GM19397 (cell line): ENCODE measurements at regions not wholly inside any gene's neighbourhood (a gene's known extent, or its start where the extent isn't known, plus 50 kb on each side); places are given as distances from the start of the nearest gene placed in this dataset.
"Not testable (repeated sequence)": the region's sequence is repeated elsewhere in the genome, so short reads cannot be mapped to it uniquely, and the experiment has no call there.

Experiments used
- ATAC-seq: cut with Tn5 transposase; IDR thresholded peaks from one replicate; pipeline ENCODE4 v1.9.1; 2021; ENCODE audit warnings: mild to moderate bottlenecking, moderate library complexity; ENCODE audit not compliant: unreplicated experiment

- ATAC-seq: no peak
These were observed 52.0 kb upstream of the CPM start for GRCh38 chr12:68984796-68985573.

DNA sequence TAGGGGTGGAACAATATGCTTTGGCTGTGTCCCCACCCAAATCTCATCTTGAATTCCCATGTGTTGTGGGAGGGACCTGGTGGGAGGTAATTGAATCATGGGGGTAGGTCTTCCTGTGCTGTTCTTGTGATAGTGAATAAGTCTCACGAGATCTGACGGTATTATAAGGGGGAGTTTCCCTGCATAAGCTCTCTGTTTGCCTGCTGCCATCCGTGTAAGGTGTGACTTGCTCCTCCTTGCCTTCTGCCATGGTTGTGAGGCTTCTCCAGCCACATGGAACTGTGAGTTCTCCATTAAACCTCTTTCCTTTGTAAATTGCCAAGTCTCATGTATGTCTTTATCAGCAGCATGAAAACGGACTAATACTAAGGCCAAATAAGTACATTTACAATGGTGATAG lies 64.6 kb upstream of the CPM start:
- not testable (repeated sequence) for ATAC-seq

- no peak for ATAC-seq
These were observed 65.1 kb upstream of the CPM start for GRCh38 chr12:68998041-68998440.

- ATAC-seq: no peak
These were observed 67.1 kb upstream of the CPM start for GRCh38 chr12:69000074-69000473.

- ATAC-seq: no peak
These were observed 67.7 kb upstream of the CPM start for GRCh38 chr12:69000540-69001243.

DNA sequence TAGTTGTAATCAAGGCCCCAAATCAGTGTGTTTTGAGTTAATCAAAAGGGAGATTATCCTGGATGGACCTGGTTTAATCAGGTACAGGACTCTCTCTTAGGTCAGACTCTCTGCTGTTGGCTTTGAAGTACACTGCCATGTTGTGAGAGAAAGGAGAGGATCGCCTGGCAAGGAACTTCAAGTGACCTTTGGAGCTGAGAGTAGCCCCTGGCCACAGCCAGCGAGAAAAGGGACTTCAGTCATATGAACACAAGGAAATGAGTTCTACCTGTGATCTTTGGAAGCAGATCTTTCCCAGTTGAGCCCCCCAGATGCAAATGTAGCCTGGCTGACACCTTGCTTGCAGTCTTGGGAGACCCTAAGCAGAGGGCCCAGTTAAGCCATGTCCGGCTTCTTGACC lies 68.3 kb upstream of the CPM start:
- ATAC-seq: no peak

DNA sequence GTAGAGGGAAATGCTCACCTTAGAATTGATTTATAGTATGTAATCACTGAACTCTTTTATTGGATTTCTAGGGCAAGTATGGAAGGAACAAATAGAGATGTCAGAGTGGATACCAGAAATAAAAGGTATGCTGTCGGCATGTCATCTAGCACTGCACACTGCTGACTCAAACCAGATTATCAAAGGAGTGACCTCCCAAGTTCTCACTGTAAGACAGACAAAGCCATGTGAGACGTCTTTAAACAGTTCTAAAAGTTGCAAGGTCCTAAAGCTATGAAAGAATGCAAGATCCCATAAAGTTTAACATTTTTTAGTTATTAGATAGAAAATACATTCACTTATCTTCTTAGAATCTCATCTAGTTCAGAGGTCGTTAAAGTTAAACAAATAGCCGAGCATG lies 70.0 kb upstream of the CPM start:
- no peak for ATAC-seq

DNA sequence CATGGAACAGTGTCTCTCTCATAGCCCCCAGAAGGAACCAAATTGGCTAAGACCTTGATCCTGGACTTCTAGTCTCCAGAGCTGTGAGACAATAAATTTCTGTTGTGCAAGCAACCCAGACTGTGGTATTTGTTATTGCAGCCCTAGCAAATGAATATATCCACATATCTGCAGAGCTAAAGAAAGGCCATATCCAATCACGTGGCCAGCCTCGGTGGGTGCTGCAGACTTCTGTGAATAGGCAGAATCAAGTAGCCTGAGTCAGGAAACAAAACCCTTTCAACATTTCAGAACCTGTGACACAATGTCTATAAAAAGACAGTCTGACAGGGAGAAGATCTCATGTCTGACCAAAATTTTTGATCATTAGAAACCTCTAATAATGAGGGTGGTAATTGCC lies 71.0 kb upstream of the CPM start:
- ATAC-seq: no peak

GRCh38 chr12:69007101-69007854 lies 74.3 kb upstream of the CPM start:
- no peak for ATAC-seq

DNA sequence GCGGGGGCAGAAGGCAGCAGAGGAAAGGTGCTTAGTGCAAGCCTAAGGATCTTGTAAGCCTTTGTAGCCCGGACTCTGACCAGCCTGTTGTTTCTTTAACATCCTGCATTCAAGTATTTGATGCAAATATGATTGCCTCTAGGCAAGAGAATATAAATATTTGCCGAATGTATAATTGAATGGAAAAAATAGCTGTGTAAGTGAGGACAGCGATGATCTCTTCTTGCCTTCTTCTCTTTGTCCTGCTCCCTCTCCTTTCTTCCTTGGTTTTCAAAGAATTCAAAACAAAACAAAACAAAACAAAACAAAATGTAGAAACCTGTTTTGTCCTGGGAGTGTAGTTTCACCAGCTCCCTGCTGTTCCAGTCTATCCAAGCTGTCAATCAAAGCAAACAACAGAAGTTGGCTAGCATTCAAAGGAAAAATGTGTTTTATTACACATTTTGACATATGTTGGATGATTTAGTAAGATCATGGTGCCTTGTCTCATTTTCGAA lies 74.9 kb upstream of the CPM start:
- no peak for ATAC-seq

DNA sequence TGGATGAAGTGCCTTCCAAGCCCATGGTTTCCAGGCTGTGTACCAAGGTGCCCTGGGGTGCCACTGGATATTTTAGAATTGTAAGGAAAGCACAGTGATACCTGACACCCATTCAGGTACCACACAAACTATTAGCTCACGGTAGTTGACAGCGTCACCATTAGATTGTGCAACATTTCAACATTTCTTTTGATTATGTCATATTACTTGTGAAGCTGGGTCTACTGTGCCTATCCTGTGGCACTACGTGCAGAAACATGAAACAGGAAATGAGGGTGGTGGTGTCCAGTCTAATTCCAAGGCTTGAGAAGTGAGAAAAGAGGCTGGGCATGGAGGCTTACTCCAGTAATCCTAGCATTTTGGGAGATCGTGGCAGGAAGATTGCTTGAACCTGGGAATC lies 75.5 kb upstream of the CPM start:
- no peak for ATAC-seq

DNA sequence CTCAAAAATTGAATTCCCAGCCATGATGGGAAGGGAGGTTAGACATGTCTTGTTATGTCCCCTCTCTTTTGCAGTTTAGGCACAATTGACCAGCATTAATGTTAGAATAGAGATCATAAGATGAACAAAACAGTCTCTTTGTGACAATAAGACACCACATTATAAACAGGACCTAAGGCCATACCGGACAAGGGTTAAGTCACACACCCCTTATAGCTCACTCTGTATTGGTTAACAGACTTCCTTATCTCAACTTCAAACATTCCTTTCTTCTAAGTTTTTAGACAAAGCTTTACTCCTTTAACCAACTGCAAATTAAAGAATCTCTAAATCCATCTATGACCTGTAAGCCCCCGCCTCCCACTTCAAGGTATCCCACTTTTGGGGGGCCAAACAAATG lies 81.1 kb upstream of the CPM start:
- no peak for ATAC-seq

GRCh38 chr12:69015017-69015416 lies 82.0 kb upstream of the CPM start:
- no peak for ATAC-seq

GRCh38 chr12:69015831-69016230 lies 82.9 kb upstream of the CPM start:
- no peak for ATAC-seq

DNA sequence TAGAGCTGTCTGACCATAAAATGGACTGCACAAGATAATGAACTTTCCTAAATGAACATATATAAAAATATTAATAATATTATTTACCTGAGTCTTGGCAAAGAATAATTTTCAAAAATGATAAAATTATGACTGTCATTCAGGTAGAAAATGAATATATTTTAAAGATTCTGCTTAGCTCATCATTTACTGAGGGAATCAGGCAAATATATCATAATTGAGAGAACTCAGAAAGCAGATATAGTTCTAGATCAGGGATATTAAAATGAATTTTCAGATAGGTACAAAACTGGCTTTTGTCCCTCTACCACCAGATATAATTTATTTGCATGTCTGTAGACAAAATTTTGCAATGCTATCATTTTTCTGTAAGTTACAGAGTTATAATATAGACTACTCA lies 86.1 kb upstream of the CPM start:
- no peak for ATAC-seq

- no peak for ATAC-seq
These were observed 86.9 kb upstream of the CPM start for GRCh38 chr12:69019910-69020309.

DNA sequence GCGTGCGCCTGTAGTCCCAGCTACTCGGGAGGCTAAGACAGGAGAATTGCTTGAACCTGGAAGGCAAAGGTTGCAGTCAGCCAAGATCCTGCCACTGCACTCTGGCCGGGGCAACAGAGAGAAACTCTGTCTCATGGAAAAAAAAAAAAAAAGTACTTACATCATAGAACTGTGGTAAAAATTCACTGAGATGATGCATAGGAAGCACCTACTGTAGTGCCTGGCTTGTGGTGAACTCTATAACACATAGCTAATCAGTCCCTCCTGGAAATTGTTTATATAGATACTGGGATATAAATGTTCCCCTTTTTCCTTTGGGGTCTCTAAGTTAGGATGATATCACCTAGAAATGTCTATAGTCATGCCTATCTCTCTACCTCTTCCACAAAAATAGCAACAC lies 89.7 kb upstream of the CPM start:
- no peak for ATAC-seq

DNA sequence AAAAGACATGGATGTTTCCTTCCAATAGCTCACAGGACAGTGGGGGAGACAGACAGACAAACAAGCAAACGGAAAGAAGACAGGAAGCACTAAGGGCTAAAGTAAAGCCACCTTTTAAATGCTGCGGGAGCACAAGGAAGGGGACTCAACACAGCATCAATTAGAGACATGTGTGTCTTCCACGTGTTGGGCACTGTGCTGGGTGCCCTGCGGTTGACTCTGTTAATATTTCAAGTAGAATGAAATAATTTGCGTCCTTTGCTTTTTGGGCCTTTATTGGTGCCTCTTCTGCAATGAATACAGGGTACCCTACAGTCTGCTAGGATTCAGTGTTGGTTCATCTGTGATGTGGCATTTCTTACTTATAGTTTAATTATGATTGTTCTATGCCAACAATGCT lies 90.9 kb upstream of the CPM start:
- no peak for ATAC-seq

- no peak for ATAC-seq
These were observed 91.4 kb upstream of the CPM start for GRCh38 chr12:69024413-69024812.

DNA sequence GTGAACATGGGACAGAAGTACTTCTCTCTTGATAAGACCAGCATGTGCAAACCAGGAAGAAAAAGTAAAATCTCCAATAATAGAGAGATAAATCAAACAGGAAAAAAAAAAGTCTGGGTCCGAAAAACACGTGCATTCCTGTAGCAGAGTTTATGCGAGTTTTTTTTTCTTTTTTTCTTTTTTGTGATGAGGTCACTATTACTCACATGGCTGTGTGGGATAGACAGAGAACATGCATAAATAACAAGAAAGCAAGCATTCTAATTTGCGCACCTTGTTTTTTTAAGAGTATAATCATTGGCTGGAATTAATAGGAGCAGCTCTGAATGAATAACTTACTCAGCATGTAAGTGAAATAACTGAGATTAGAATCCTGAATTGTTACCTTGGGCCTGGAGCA lies 91.9 kb upstream of the CPM start:
- no peak for ATAC-seq

GRCh38 chr12:69026336-69026735 lies 93.4 kb upstream of the CPM start:
- no peak for ATAC-seq

DNA sequence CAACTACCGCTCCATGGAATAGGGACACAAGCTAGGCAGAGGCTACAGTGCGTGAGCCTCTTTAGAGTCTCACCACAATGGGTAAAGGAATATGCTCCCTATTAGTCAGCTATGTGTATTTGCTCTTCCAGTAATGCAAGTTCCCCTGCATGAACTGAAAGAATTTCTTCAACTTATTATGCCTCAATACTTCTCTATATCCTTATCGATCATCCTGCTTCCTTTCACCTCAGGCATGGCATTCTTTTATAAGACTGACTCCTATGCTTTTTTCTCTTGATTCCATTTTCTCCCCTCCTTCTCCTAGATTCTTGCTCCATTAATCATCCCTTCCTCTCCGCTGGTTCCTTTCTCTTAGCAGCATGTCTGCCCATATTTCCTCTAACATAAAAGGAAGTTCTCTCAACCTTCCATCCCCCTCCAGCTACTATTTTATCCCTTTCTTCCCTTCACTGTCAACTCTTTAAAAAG lies 94.5 kb upstream of the CPM start:
- ATAC-seq: no peak
